WTC11 (cell line): ENCODE measurements at regions not wholly inside any gene's neighbourhood (a gene's known extent, or its start where the extent isn't known, plus 50 kb on each side); places are given as distances from the start of the nearest gene placed in this dataset.

Experiments
- ATAC-seq: fragments of 200-7000 bp; cut with Tn5 transposase; 2 replicates; pipeline ENCODE4 v1.10.0; 2021; ENCODE audit warnings: mild to moderate bottlenecking, moderate library complexity
- CTCF ChIA-PET: fragments of 300-600 bp; sonication (Branson Sonifier 250); formaldehyde crosslinking; loops from one replicate; lab custom pipeline; 2021; ENCODE audit warnings: antibody characterized with exemption; lab: Charles Lee
- POLR2A ChIA-PET: fragments of 350-600 bp; sonication (Branson Sonifier 250); formaldehyde crosslinking; loops from one replicate; lab custom pipeline; 2021; ENCODE audit warnings: antibody characterized with exemption; lab: Charles Lee
- DNase-seq: peaks from one replicate; pipeline ENCODE4 v3.0.0; 2021; ENCODE audit warnings: low spot score
- H3K27ac Mint-ChIP-seq: 2 replicates; pipeline ENCODE4 v1.8.0; 2021; ENCODE audit warnings: mixed read lengths
- H3K27me3 Mint-ChIP-seq: 2 replicates; pipeline ENCODE4 v1.8.0; 2021; ENCODE audit warnings: low read depth, mild to moderate bottlenecking, moderate library complexity, mixed read lengths
- H3K36me3 Mint-ChIP-seq: 2 replicates; pipeline ENCODE4 v1.8.0; 2021; ENCODE audit warnings: mixed read lengths
- H3K4me1 Mint-ChIP-seq: 2 replicates; pipeline ENCODE4 v1.8.0; 2022; ENCODE audit warnings: mixed read lengths
- H3K4me3 Mint-ChIP-seq: 2 replicates; pipeline ENCODE4 v1.8.0; 2021; ENCODE audit warnings: mild to moderate bottlenecking, moderate library complexity, mixed read lengths
- H3K9me3 Mint-ChIP-seq: 2 replicates; pipeline ENCODE4 v1.8.0; 2021; ENCODE audit warnings: mixed read lengths
- CREB1 ChIP-seq: sonication (generic); formaldehyde crosslinking; IDR thresholded peaks from 2 replicates; pipeline ENCODE4 v1.8.0; 2023; ENCODE audit warnings: mild to moderate bottlenecking, missing genetic modification reagents
- ELF4 ChIP-seq: sonication (generic); formaldehyde crosslinking; IDR thresholded peaks from 2 replicates; pipeline ENCODE4 v1.8.1; 2022; ENCODE audit warnings: low read depth, mild to moderate bottlenecking, moderate library complexity, missing genetic modification reagents
- EMX1 ChIP-seq: fragments of 250-450 bp; sonication (Bioruptor Pico); IDR thresholded peaks from 2 replicates; pipeline ENCODE4 v1.8.0; 2021; ENCODE audit warnings: mild to moderate bottlenecking
- ESRRA ChIP-seq: sonication (generic); formaldehyde crosslinking; IDR thresholded peaks from 2 replicates; pipeline ENCODE4 v1.8.1; 2022; ENCODE audit warnings: mild to moderate bottlenecking, missing genetic modification reagents, borderline replicate concordance
- ETV6 ChIP-seq: sonication (generic); formaldehyde crosslinking; IDR thresholded peaks from 2 replicates; pipeline ENCODE4 v1.8.1; 2022; ENCODE audit warnings: mild to moderate bottlenecking, missing genetic modification reagents
- FOXK1 ChIP-seq: sonication (generic); formaldehyde crosslinking; IDR thresholded peaks from 2 replicates; pipeline ENCODE4 v1.8.0; 2022; ENCODE audit warnings: mild to moderate bottlenecking, moderate library complexity, missing genetic modification reagents
- FOXP1 ChIP-seq: sonication (generic); formaldehyde crosslinking; IDR thresholded peaks from 2 replicates; pipeline ENCODE4 v1.8.0; 2022; ENCODE audit warnings: missing genetic modification reagents, mild to moderate bottlenecking, moderate library complexity, borderline replicate concordance
- GABPB1 ChIP-seq: sonication (generic); formaldehyde crosslinking; IDR thresholded peaks from 2 replicates; pipeline ENCODE4 v1.8.1; 2023; ENCODE audit warnings: mild to moderate bottlenecking, missing genetic modification reagents
- JAZF1 ChIP-seq: fragments of 250-450 bp; sonication (Bioruptor Pico); IDR thresholded peaks from 2 replicates; pipeline ENCODE4 v1.9.0; 2021; ENCODE audit warnings: moderate library complexity, mild to moderate bottlenecking, inconsistent platforms
- MXD4 ChIP-seq: fragments of 250-450 bp; sonication (Bioruptor Pico); IDR thresholded peaks from 2 replicates; pipeline ENCODE4 v1.8.0; 2021; ENCODE audit warnings: mild to moderate bottlenecking, moderate library complexity, borderline replicate concordance
- NR2C2 ChIP-seq: sonication (generic); formaldehyde crosslinking; IDR thresholded peaks from 2 replicates; pipeline ENCODE4 v1.8.0; 2022; ENCODE audit warnings: mild to moderate bottlenecking, missing genetic modification reagents
- OVOL2 ChIP-seq: fragments of 250-450 bp; sonication (Bioruptor Pico); IDR thresholded peaks from 2 replicates; pipeline ENCODE4 v1.9.0; 2021; ENCODE audit warnings: mild to moderate bottlenecking, borderline replicate concordance
- PRRX2 ChIP-seq: fragments of 250-450 bp; sonication (Bioruptor Pico); IDR thresholded peaks from 2 replicates; pipeline ENCODE4 v1.8.0; 2021; ENCODE audit warnings: mild to moderate bottlenecking
- SP1 ChIP-seq: sonication (generic); formaldehyde crosslinking; conservative IDR thresholded peaks from 2 replicates; pipeline ENCODE4 v1.8.1; 2022; ENCODE audit warnings: missing genetic modification reagents
- TEAD1 ChIP-seq: sonication (generic); formaldehyde crosslinking; IDR thresholded peaks from 2 replicates; pipeline ENCODE4 v1.8.0; 2022; ENCODE audit warnings: mild to moderate bottlenecking, missing genetic modification reagents
- ZBTB21 ChIP-seq: sonication (generic); formaldehyde crosslinking; IDR thresholded peaks from 2 replicates; pipeline ENCODE4 v1.8.1; 2023; ENCODE audit warnings: mild to moderate bottlenecking, missing genetic modification reagents, borderline replicate concordance
- ZNF138 ChIP-seq: sonication (generic); formaldehyde crosslinking; conservative IDR thresholded peaks from 2 replicates; pipeline ENCODE4 v1.8.1; 2022; ENCODE audit warnings: mild to moderate bottlenecking, moderate library complexity, missing genetic modification reagents
- ZNF317 ChIP-seq: sonication (generic); formaldehyde crosslinking; IDR thresholded peaks from 2 replicates; pipeline ENCODE4 v1.8.1; 2023; ENCODE audit warnings: low read depth, mild to moderate bottlenecking, moderate library complexity, missing genetic modification reagents, borderline replicate concordance
- ZNF423 ChIP-seq: fragments of 250-450 bp; sonication (Bioruptor Pico); IDR thresholded peaks from 2 replicates; pipeline ENCODE4 v2.1.2; 2022; ENCODE audit warnings: mild to moderate bottlenecking, moderate library complexity
- TF ChIP-seq, protein P1 (sequence below): sonication (generic); formaldehyde crosslinking; IDR thresholded peaks from 2 replicates; pipeline ENCODE4 v1.8.0; 2023; ENCODE audit warnings: missing genetic modification reagents, mild to moderate bottlenecking, borderline replicate concordance
- TF ChIP-seq, protein P2 (sequence below): fragments of 250-450 bp; sonication (Bioruptor Pico); IDR thresholded peaks from 2 replicates; pipeline ENCODE4 v1.9.0; 2021; ENCODE audit warnings: mild to moderate bottlenecking
- TF ChIP-seq, protein P3 (sequence below): fragments of 250-450 bp; sonication (Bioruptor Pico); IDR thresholded peaks from 2 replicates; pipeline ENCODE4 v1.9.0; 2021; ENCODE audit warnings: moderate library complexity, mild to moderate bottlenecking, inconsistent platforms, borderline replicate concordance
- TF ChIP-seq, protein P4 (sequence below): sonication (generic); formaldehyde crosslinking; IDR thresholded peaks from 2 replicates; pipeline ENCODE4 v1.8.0; 2022; ENCODE audit warnings: mild to moderate bottlenecking, missing genetic modification reagents
- TF ChIP-seq, protein P5 (sequence below): sonication (generic); formaldehyde crosslinking; IDR thresholded peaks from 2 replicates; pipeline ENCODE4 v1.8.1; 2022; ENCODE audit warnings: low read depth, mild to moderate bottlenecking, moderate library complexity, missing genetic modification reagents, borderline replicate concordance

DNA sequence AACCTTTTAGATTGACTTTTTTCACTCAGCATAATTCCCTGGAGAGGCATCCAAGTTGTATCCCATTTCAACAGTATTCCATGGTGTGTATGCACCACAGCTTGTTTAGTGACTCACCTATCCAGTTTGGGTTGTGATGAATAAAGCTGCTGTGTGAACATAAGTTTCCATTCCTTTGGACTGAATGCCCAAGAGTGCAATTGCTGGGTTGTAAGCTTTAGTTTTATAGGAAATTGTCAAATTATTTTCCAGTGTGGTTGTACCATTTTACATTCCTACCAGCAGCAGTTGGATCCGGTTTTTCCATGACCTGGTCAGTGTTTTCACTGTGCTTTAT lies 60.9 kb upstream of the TMED7 start (continued):
- TF ChIP-seq, protein P1, sequence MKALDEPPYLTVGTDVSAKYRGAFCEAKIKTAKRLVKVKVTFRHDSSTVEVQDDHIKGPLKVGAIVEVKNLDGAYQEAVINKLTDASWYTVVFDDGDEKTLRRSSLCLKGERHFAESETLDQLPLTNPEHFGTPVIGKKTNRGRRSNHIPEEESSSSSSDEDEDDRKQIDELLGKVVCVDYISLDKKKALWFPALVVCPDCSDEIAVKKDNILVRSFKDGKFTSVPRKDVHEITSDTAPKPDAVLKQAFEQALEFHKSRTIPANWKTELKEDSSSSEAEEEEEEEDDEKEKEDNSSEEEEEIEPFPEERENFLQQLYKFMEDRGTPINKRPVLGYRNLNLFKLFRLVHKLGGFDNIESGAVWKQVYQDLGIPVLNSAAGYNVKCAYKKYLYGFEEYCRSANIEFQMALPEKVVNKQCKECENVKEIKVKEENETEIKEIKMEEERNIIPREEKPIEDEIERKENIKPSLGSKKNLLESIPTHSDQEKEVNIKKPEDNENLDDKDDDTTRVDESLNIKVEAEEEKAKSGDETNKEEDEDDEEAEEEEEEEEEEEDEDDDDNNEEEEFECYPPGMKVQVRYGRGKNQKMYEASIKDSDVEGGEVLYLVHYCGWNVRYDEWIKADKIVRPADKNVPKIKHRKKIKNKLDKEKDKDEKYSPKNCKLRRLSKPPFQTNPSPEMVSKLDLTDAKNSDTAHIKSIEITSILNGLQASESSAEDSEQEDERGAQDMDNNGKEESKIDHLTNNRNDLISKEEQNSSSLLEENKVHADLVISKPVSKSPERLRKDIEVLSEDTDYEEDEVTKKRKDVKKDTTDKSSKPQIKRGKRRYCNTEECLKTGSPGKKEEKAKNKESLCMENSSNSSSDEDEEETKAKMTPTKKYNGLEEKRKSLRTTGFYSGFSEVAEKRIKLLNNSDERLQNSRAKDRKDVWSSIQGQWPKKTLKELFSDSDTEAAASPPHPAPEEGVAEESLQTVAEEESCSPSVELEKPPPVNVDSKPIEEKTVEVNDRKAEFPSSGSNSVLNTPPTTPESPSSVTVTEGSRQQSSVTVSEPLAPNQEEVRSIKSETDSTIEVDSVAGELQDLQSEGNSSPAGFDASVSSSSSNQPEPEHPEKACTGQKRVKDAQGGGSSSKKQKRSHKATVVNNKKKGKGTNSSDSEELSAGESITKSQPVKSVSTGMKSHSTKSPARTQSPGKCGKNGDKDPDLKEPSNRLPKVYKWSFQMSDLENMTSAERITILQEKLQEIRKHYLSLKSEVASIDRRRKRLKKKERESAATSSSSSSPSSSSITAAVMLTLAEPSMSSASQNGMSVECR (CRISPR knock-in tag) = no peak
- TF ChIP-seq, protein P2, sequence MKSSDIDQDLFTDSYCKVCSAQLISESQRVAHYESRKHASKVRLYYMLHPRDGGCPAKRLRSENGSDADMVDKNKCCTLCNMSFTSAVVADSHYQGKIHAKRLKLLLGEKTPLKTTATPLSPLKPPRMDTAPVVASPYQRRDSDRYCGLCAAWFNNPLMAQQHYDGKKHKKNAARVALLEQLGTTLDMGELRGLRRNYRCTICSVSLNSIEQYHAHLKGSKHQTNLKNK = no peak

DNA sequence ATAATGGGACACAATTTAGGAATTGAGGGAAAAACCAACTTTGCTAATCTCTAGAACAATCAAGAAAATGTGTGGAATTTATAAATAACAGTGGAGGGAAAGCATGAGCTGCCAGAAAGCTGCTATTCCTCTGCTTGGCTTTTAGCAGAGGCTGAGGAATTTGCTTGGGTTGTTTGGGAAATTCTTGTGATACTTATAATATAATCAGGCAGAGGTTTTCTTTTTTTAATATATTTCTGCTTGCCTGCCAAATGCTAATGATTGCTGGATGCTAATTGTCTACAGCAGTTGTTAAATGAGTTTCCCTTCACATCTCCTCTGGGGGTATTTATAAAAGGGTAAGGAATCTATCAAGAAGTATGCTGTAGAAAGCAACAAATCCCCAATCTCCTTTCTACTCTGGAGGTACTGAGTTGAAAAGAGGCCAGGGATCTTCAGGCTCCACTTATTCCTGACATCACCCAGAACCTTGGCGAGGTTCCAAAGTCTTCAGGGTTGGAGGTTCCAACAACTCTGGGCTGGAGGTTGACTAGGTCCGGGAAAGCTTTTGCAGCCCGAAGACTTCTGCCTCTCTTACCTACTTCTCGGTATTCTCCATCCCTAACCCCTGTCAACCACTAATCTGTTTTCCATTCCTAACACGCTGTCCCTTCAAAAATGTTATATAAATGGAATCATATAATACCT lies 60.4 kb upstream of the TMED7 start:
- H3K36me3 Mint-ChIP-seq = peaks cover 6% of the 10 kb centered on the region
- H3K9me3 Mint-ChIP-seq = peaks cover 14% of the 10 kb centered on the region
- ChIA-PET CTCF (no interaction called here), POLR2A (no interaction called here)
- no peak for TF ChIP-seq ZNF138 (CRISPR knock-in tag)
- no peak for TF ChIP-seq ELF4 (CRISPR knock-in tag)
- TF ChIP-seq ESRRA (CRISPR knock-in tag) = no peak
- TF ChIP-seq SP1 = no peak
- no peak for TF ChIP-seq ZBTB21
- TF ChIP-seq PRRX2 (CRISPR knock-in tag) = no peak
- no peak for TF ChIP-seq NR2C2
- no peak for TF ChIP-seq FOXP1 (CRISPR knock-in tag)
- TF ChIP-seq JAZF1 (CRISPR knock-in tag) = no peak
- TF ChIP-seq EMX1 (CRISPR knock-in tag) = no peak
- no peak for TF ChIP-seq TEAD1 (CRISPR knock-in tag)
- ATAC-seq (peak; percentile 57), DNase-seq (no peak)
- H3K27me3 Mint-ChIP-seq = no peaks in the 10 kb centered on the region; the same call in 1 of the 2 replicates
- peak overlapping the region; percentile 88 for H3K27ac Mint-ChIP-seq
- H3K4me1 Mint-ChIP-seq = peaks cover 21% of the 10 kb centered on the region
- no peak overlapping the region for H3K4me3 Mint-ChIP-seq

DNA sequence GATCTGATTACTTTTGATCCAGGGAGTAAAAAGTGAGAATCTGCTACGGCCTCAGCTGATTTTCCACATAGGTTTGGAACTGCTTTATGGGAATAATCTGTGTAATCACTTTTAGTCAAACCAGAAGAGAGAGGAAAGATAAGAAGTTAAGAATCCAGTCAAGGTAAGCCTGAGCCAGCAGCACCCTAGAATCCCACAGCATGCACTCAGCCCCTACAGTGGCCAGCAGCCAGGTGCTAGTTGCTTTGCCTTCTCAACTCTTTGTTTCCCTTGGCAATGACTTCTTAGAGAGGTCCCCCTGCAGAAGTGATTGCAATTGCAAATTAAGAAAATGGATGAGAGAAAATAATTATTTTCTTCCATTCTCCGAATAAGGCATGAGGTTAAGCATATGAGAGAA lies 59.7 kb upstream of the TMED7 start:
- peak; percentile 18 for DNase-seq

More for the DNA sequence above, 59.7 kb upstream of the TMED7 start:
- Mint-ChIP-seq H3K27ac (0 out of 2 replicates have a peak overlapping the region, but pooled peaks have one; percentile 15), H3K9me3 (peaks cover 14% of the 10 kb centered on the region), H3K36me3 (peaks cover 6% of the 10 kb centered on the region), H3K4me1 (peaks cover 20% of the 10 kb centered on the region), H3K4me3 (no peak overlapping the region), H3K27me3 (no peaks in the 10 kb centered on the region; the same call in 1 of the 2 replicates)
- ChIA-PET CTCF (no interaction called here), POLR2A (no interaction called here)
- ATAC-seq = peak; percentile 82
- TF ChIP-seq, protein P3, sequence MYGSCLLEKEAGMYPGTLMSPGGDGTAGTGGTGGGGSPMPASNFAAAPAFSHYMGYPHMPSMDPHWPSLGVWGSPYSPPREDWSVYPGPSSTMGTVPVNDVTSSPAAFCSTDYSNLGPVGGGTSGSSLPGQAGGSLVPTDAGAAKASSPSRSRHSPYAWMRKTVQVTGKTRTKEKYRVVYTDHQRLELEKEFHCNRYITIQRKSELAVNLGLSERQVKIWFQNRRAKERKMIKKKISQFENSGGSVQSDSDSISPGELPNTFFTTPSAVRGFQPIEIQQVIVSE (CRISPR knock-in tag) = no peak
- TF ChIP-seq ZNF317 (no peak), CREB1 (CRISPR knock-in tag) (no peak), ETV6 (CRISPR knock-in tag) (no peak), GABPB1 (no peak), MXD4 (CRISPR knock-in tag) (no peak), ZNF423 (CRISPR knock-in tag) (no peak), FOXK1 (no peak), ZNF138 (CRISPR knock-in tag) (no peak), OVOL2 (no peak)
- TF ChIP-seq, protein P4, sequence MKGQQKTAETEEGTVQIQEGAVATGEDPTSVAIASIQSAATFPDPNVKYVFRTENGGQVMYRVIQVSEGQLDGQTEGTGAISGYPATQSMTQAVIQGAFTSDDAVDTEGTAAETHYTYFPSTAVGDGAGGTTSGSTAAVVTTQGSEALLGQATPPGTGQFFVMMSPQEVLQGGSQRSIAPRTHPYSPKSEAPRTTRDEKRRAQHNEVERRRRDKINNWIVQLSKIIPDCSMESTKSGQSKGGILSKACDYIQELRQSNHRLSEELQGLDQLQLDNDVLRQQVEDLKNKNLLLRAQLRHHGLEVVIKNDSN (CRISPR knock-in tag) = no peak
- TF ChIP-seq, protein P5, sequence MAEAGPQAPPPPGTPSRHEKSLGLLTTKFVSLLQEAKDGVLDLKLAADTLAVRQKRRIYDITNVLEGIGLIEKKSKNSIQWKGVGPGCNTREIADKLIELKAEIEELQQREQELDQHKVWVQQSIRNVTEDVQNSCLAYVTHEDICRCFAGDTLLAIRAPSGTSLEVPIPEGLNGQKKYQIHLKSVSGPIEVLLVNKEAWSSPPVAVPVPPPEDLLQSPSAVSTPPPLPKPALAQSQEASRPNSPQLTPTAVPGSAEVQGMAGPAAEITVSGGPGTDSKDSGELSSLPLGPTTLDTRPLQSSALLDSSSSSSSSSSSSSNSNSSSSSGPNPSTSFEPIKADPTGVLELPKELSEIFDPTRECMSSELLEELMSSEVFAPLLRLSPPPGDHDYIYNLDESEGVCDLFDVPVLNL = no peak
